ENCODE measurements at regions not wholly inside any gene's neighbourhood (a gene's known extent, or its start where the extent isn't known, plus 50 kb on each side); places are given as distances from the start of the nearest gene placed in this dataset.

GRCh38 chr16:79327836-79328235, 272.7 kb downstream of the MAF start:
- no peaks in the 10 kb centered on the region for H3K9me3 ChIP-seq
- 90 to 95% methylated on average over 4 of the region's 4 CpGs for WGBS, 2 donors
- TF ChIP-seq, protein P1, sequence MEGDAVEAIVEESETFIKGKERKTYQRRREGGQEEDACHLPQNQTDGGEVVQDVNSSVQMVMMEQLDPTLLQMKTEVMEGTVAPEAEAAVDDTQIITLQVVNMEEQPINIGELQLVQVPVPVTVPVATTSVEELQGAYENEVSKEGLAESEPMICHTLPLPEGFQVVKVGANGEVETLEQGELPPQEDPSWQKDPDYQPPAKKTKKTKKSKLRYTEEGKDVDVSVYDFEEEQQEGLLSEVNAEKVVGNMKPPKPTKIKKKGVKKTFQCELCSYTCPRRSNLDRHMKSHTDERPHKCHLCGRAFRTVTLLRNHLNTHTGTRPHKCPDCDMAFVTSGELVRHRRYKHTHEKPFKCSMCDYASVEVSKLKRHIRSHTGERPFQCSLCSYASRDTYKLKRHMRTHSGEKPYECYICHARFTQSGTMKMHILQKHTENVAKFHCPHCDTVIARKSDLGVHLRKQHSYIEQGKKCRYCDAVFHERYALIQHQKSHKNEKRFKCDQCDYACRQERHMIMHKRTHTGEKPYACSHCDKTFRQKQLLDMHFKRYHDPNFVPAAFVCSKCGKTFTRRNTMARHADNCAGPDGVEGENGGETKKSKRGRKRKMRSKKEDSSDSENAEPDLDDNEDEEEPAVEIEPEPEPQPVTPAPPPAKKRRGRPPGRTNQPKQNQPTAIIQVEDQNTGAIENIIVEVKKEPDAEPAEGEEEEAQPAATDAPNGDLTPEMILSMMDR (IDR thresholded peaks at IDR 0.05) = no peak
- no peak for TF ChIP-seq EP300 (IDR thresholded peaks at IDR 0.05)
- no peak for TF ChIP-seq POLR2A (IDR thresholded peaks at IDR 0.05)
- no peak for DNase-seq (ENCODE audit: low spot score in 2 of 2)
- H3K36me3 ChIP-seq = no peaks in the 10 kb centered on the region
- no peak overlapping the region for H3K4me3 ChIP-seq
- no peaks in the 10 kb centered on the region for H3K27me3 ChIP-seq
- H3K4me1 ChIP-seq = peaks cover 0 to 8% (median 3%) of the 10 kb centered on the region in 4 donors
- H3K27ac ChIP-seq = no peak overlapping the region

DNA sequence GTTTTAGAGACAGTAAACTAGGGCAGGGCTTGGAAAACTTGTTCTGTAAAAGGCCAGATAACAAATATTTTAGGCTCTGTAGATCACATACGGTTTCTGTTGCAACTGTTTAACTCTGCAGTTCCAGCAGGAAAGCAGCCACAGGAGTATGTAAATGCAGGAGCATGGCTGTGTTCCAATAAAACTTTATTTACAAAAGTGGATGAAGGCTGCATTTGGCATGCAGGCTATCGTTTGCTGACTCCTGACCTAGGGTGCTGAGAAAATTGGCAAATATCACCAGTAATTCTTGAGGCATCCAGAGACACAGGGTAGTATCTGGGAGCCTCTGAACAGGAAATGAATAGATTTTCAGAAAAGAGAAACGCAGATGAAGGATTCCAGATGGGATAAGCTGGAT, 274.0 kb downstream of the MAF start:
- H3K4me3 ChIP-seq = no peak overlapping the region
- H3K27me3 ChIP-seq = no peaks in the 10 kb centered on the region
- H3K36me3 ChIP-seq = no peaks in the 10 kb centered on the region
- DNase-seq (ENCODE audit: low spot score in 2 of 2) = no peak
- H3K27ac ChIP-seq = no peak overlapping the region
- TF ChIP-seq EP300 (IDR thresholded peaks at IDR 0.05) = no peak
- TF ChIP-seq, protein P1 (IDR thresholded peaks at IDR 0.05) = no peak
- TF ChIP-seq POLR2A (IDR thresholded peaks at IDR 0.05) = no peak
- WGBS, 2 donors = 56 to 79% methylated on average over 3 of the region's 3 CpGs
- no peaks in the 10 kb centered on the region for H3K9me3 ChIP-seq
- H3K4me1 ChIP-seq = peaks cover 0 to 8% (median 3%) of the 10 kb centered on the region in 4 donors

- Histone ChIP-seq H3K27me3 (no peaks in the 10 kb centered on the region), H3K4me1 (peaks cover 0 to 8% (median 3%) of the 10 kb centered on the region in 4 donors), H3K36me3 (no peaks in the 10 kb centered on the region), H3K27ac (no peak overlapping the region), H3K4me3 (no peak overlapping the region), H3K9me3 (no peaks in the 10 kb centered on the region)
- 78 to 85% methylated on average over 8 of the region's 8 CpGs for WGBS, 2 donors
- no peak for DNase-seq (ENCODE audit: low spot score in 2 of 2)
- TF ChIP-seq EP300 (IDR thresholded peaks at IDR 0.05) = no peak
- no peak for TF ChIP-seq POLR2A (IDR thresholded peaks at IDR 0.05)
- TF ChIP-seq, protein P1 (IDR thresholded peaks at IDR 0.05) = no peak
Observed at GRCh38 chr16:79325226-79325945, 275.2 kb downstream of the MAF start.

- no peak for DNase-seq (ENCODE audit: low spot score in 2 of 2)
- Histone ChIP-seq H3K27me3 (no peaks in the 10 kb centered on the region), H3K36me3 (no peaks in the 10 kb centered on the region), H3K27ac (no peak overlapping the region), H3K4me1 (no peaks in the 10 kb centered on the region), H3K4me3 (no peak overlapping the region), H3K9me3 (no peaks in the 10 kb centered on the region)
- TF ChIP-seq, protein P1 (IDR thresholded peaks at IDR 0.05) = no peak
- TF ChIP-seq EP300 (IDR thresholded peaks at IDR 0.05) (no peak), POLR2A (IDR thresholded peaks at IDR 0.05) (no peak)
- WGBS, 2 donors = 91 to 93% methylated on average over 6 of the region's 6 CpGs
Observed at GRCh38 chr16:79320956-79321355, 279.6 kb downstream of the MAF start.

DNA sequence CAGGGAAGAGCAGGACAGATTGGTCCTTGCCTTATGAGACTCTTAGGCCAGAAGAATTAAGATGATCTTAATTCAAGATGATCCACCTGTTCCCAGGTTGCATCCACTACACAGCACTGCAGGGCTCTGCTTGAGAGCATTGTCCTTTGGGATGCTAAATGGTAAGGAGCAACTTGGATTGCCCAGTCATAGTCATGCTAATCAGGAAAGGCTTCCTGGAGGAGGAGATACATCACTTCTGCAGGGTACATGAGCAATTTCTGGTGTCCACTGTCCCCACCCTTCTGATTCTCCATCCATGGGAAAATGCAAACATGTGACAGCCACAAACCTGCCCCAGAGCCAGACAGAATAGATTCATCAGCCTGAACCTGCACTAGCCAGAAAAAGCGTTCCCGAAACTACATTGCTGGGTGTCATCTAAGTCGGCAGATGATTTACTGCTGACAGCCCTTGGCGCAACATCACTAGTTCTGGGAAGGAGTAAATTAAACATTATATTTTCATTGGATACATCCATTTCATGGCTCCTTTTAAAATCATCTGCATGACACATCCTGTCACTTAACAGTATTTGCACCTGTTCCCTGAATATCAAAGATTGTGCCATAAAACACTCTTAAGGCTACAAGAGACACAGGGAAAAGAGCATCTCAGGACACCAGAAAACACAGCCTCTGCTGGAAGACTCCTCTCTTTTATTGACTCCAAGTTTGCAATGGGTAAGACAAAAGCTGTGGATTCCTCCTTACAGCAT, 282.2 kb downstream of the MAF start:
- TF ChIP-seq EP300 (IDR thresholded peaks at IDR 0.05) = no peak
- TF ChIP-seq POLR2A (IDR thresholded peaks at IDR 0.05) = no peak
- TF ChIP-seq, protein P1 (IDR thresholded peaks at IDR 0.05) = no peak
- no peak overlapping the region for H3K27ac ChIP-seq
- H3K27me3 ChIP-seq = no peaks in the 10 kb centered on the region
- no peak for DNase-seq (ENCODE audit: low spot score in 2 of 2)
- H3K9me3 ChIP-seq = no peaks in the 10 kb centered on the region
- H3K4me1 ChIP-seq = no peaks in the 10 kb centered on the region
- no peaks in the 10 kb centered on the region for H3K36me3 ChIP-seq
- no peak overlapping the region for H3K4me3 ChIP-seq
- WGBS, 2 donors = 72 to 85% methylated on average over 4 of the region's 4 CpGs

Measured in tibial nerve (tissue), 4 donors.